Mesodermal cell (in vitro differentiated cells): ENCODE measurements at regions not wholly inside any gene's neighbourhood (a gene's known extent, or its start where the extent isn't known, plus 50 kb on each side); places are given as distances from the start of the nearest gene placed in this dataset.

Experiments
- H3K27ac ChIP-seq: 2 replicates; pipeline ENCODE4 v1.7.0; 2013; ENCODE audit warnings: mild to moderate bottlenecking, low read depth, low read length, moderate library complexity; ENCODE audit not compliant: severe bottlenecking
- H3K36me3 ChIP-seq: 2 replicates; pipeline ENCODE4 v1.7.1; 2013; ENCODE audit warnings: mild to moderate bottlenecking, low read length, moderate library complexity; ENCODE audit not compliant: control insufficient read depth, insufficient read depth
- H3K4me1 ChIP-seq: one replicate; pipeline ENCODE4 v1.7.1; 2013; ENCODE audit warnings: mild to moderate bottlenecking, low read length; ENCODE audit not compliant: insufficient read depth, control insufficient read depth, poor library complexity, severe bottlenecking
- H3K4me3 ChIP-seq: 2 replicates; pipeline ENCODE4 v1.7.0; 2013; ENCODE audit warnings: low read length, control low read depth, mild to moderate bottlenecking; ENCODE audit not compliant: insufficient read depth, poor library complexity, severe bottlenecking; ENCODE audit errors: extremely low read depth
- H3K9me3 ChIP-seq: 2 replicates; pipeline ENCODE4 v1.7.1; 2013; ENCODE audit warnings: mild to moderate bottlenecking, low read length, moderate library complexity; ENCODE audit not compliant: control insufficient read depth
- WGBS, 2 experiments: methylation state at CpG; one replicate each; pipeline ENCODE4 v1.1.5; 2013; ENCODE audit warnings: missing lambda C conversion rate in 2 of 2; ENCODE audit not compliant: insufficient coverage in 2 of 2; 5-methylcytosine and 5-hydroxymethylcytosine counted together

DNA sequence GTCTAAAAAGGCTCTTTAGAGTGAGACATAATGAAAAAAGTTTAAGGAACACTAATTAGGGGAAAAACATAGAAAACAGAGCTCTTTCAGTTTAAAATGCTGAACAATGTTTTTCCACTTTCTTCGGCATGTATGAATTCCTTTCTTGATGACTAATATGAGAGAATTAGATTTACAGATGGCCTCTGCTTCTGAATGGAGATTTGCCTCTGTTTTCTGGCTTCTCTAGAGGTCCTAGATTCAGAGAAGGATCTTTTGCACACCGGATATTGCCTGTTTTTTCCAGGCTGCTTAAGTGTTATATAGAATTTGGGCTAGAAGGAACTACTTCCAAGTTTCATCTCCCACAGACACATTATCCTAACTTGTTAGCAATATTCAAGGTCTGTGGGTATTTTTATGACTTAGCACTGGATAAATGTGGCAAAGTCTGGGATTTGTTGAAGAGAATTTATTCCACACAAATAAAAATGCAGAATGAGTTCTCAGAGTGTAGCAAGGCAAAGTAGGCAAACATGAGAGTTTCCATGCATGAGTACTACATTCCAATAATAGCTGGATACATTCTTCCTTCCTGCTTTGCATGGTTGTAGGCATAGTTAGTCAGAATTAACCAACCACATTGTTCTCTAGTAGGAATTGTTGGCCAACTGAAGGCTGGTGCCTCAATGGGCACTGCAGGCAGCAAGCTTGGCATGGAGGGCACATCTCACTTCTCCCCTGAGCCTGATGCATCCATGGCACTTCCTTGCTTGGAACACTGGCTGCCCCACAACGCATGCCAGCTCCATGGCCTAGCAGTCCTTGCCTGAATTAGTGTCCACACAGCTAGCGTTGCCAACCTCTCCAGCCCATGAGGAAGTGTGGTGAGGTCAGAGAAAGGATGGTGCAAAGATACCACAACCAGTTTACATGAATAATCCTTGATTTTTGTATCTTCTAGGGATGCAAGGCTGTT, 224.2 kb downstream of the CLIC5 start:
- no peak overlapping the region for H3K4me3 ChIP-seq
- 100% methylated on average over 1 to 2 of the region's 4 CpGs for WGBS, 2 experiments
- peaks cover 6% of the 10 kb centered on the region for H3K4me1 ChIP-seq
- peak overlapping the region; percentile 72 for H3K27ac ChIP-seq
- H3K36me3 ChIP-seq: no peaks in the 10 kb centered on the region
- no peaks in the 10 kb centered on the region for H3K9me3 ChIP-seq

DNA sequence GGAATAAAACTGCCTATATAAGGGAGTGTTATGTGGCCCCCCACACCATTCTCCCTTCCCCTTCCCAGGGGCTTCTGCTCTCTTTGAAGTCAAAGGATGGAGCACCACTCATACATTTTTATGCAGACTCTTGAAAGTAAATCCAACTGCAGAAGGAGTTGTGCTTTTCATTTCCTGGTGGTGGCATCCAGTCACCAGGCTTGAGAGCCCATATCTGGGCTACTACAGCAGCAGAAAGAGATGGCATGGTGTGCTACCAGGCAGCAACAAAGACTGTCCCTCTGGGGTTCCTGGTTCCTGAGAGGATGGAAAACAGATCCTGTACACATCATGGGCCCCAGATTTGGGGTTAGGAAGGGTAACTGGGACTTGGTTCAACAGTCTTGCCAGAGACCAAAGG, 226.4 kb downstream of the CLIC5 start:
- Histone ChIP-seq H3K4me3 (no peak overlapping the region), H3K9me3 (no peaks in the 10 kb centered on the region), H3K36me3 (no peaks in the 10 kb centered on the region), H3K27ac (no peak overlapping the region), H3K4me1 (peaks cover 6% of the 10 kb centered on the region)

DNA sequence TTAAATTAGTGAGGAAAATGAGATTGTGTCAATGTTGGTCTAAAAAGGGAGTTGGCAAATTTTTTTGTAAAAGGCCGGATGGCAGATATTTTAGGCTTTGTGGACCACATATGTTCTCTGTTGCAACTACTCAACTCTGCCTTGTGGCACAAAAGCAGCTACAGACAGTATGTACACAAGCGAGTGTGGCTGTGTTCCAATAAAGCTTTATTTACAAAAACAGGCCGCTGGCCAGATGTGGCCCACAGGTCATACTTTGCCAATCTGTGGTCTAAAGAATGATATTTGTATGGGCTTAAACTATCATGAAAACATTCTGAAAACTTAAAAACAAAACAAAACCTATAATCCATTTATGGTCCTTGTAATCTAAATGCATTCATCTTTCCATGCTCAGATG, 228.3 kb downstream of the CLIC5 start:
- no peaks in the 10 kb centered on the region for H3K9me3 ChIP-seq
- H3K27ac ChIP-seq: no peak overlapping the region
- 100% methylated on average over 1 to 2 of the region's 3 CpGs for WGBS, 2 experiments
- H3K4me3 ChIP-seq: no peak overlapping the region
- H3K4me1 ChIP-seq: peaks cover 6% of the 10 kb centered on the region
- H3K36me3 ChIP-seq: no peaks in the 10 kb centered on the region

DNA sequence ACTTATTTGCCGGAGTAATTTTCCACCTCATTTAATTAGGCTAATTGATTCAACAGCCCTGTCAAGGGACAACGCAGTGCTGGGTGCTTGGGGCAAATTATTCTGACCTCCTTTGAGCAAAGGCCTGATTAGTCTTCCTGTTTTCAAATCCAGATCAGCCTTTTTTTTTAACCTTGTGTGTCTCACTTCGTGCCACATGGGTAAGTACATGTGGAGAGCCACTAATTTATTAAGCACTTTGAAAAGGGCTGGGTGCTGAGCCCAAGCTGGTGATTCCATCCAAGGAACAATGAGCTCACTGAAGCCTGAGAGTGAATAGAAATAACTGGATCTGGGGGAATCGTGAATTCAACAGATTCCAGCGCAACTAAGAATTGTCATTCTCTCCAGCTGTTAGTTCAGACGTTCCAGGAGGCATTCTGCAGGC, 229.3 kb downstream of the CLIC5 start:
- Histone ChIP-seq H3K9me3 (no peaks in the 10 kb centered on the region), H3K4me3 (no peak overlapping the region), H3K4me1 (peaks cover under 1% of the 10 kb centered on the region), H3K36me3 (no peaks in the 10 kb centered on the region), H3K27ac (no peak overlapping the region)
- 91 to 97% methylated on average over 5 to 6 of the region's 6 CpGs for WGBS, 2 experiments

DNA sequence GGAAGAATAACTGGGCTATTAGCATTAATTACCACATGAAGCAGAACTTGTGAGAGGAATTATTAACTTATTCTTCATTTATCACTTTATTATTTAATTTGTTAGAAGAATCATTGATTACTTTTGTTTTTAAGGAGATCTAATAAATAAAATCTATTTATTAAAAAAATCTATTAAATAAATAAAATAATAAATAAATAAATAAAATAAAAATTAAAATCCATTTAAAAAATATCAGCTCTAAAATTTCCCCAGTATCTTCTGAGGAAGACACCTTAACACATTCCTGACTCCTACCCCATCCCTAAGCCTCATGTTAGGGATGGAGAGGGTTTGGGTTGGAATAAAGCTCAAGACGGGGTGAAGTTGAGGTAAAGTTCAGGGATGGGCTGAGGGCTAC, 231.4 kb downstream of the CLIC5 start:
- H3K9me3 ChIP-seq: no peaks in the 10 kb centered on the region

DNA sequence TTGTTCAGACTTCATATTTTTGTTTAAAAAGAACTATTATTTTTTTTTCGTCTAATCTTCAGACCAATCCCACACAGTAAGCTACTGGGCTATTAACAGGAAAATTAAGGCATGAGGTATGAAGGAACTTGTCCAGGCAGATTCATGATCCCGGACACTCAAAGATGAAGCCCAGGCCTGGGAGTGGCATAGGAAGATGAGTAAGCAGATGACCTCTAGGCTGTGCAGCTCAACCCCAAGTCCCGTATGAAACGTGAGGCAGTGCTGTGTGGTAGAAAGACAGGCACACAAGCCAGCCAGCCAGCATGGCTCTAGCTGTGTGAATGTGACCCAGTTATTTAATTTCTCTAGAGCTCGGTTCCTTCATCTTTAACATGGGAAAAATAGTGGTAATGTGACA, 231.9 kb downstream of the CLIC5 start:
- Histone ChIP-seq H3K27ac (no peak overlapping the region), H3K4me1 (no peaks in the 10 kb centered on the region), H3K4me3 (no peak overlapping the region), H3K36me3 (no peaks in the 10 kb centered on the region), H3K9me3 (no peaks in the 10 kb centered on the region)
- WGBS, 2 experiments: 95 to 100% methylated on average over 3 of the region's 5 CpGs

More for the DNA sequence above, 231.4 kb downstream of the CLIC5 start:
- no peaks in the 10 kb centered on the region for H3K36me3 ChIP-seq
- H3K4me3 ChIP-seq: no peak overlapping the region
- no peak overlapping the region for H3K27ac ChIP-seq
- H3K4me1 ChIP-seq: no peaks in the 10 kb centered on the region
- no CpG with 5 or more reads among the region's 1 CpG for WGBS, 2 experiments

DNA sequence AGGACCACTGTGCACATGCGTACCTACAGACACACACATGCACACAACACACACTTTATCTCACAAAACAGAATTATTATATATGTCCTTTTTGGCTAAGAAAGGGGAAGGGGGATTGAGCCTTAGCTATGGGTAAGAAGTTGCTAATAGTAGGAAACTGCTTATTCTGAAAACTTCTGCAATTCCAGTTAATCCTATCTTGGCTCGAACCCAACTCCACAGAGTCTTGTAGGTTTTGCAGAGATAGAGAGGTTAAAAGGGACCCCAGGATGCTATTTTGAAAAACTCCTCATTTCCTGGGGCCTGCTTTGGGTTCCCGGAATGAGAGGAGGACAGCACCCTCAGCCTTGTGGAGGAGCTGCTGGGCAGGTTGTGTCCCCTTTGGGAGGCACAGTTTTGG, 233.8 kb downstream of the CLIC5 start:
- no peak overlapping the region for H3K27ac ChIP-seq
- H3K36me3 ChIP-seq: no peaks in the 10 kb centered on the region
- H3K4me1 ChIP-seq: no peaks in the 10 kb centered on the region
- 80 to 89% methylated on average over 1 of the region's 3 CpGs for WGBS, 2 experiments
- H3K4me3 ChIP-seq: no peak overlapping the region
- no peaks in the 10 kb centered on the region for H3K9me3 ChIP-seq

DNA sequence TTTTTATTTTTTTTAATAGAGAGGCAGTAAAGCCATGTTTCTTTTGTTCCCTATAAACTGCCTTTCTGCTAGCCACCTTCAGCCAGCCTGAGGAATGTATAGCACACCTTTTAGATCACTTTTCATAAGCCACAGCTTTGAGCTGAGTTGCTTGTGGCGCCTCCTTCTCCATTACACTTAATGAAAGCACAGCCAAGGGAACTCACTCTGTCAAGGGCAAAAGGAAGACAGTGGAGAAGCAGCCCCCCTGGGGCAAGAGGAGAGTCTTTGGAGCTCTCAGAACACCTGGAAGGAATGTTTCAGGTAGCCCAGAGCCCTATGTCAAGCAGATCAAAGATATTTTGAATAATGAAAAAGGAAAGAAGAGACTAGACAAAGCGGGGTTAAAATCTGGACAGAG, 235.1 kb downstream of the CLIC5 start:
- Histone ChIP-seq H3K27ac (no peak overlapping the region), H3K4me3 (no peak overlapping the region), H3K4me1 (no peaks in the 10 kb centered on the region), H3K36me3 (no peaks in the 10 kb centered on the region), H3K9me3 (no peaks in the 10 kb centered on the region)
- WGBS, 2 experiments: 100% methylated on average over 1 of the region's 2 CpGs

DNA sequence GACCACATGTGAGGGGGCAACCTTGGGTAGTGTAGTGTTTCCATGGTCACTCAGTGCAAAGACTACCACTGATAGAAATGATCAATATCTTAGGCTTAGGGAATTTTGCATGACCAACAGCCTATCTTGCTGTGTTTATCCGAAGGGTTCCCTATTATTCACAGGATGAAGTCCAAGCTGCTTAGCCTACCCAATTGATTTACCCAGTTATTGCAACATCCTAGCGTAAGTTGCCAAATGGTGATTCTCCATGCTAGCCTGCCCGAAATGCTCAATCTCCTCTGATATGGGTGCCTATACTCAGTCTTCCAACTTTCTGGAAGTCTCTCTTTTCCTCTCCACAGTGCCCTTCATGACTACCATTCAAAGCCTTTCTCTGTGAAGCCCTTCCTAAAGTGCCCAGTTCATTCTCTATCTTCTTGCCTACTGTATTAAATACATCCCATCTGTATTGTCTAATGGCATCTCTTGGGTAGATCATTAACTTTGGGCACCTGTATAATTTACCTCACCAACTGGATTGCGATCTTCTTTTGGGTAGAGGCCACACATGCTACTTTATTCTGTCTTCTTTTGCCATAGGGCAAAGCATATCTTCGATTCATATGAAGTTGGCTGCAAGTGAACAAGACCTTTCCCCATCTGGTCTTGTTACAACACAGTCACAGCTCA, 240.5 kb downstream of the CLIC5 start:
- Histone ChIP-seq H3K4me3 (no peak overlapping the region), H3K27ac (no peak overlapping the region), H3K36me3 (no peaks in the 10 kb centered on the region), H3K4me1 (no peaks in the 10 kb centered on the region), H3K9me3 (no peaks in the 10 kb centered on the region)
- WGBS, 2 experiments: 89 to 100% methylated on average over 2 to 4 of the region's 5 CpGs

DNA sequence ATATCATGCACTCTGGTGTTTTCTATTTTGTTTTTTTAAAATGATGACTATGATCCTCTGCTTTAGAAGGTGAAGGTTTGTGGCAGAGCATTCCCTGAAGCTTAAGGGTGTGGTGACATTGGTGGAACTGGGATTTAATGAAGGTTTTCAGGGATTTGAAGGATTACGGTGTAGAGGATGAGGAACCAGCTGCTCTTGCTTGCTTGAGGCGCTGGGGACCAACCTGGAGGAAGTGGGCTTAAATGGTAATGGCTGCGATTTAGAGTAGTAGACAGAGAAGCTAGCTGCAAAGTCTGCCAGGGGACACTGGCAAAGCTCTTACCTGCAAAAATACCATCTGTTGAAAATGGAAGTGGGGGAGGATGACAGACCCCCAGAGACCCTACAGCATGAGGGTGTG, 241.8 kb downstream of the CLIC5 start:
- Histone ChIP-seq H3K27ac (no peak overlapping the region), H3K36me3 (no peaks in the 10 kb centered on the region), H3K9me3 (no peaks in the 10 kb centered on the region), H3K4me3 (no peak overlapping the region), H3K4me1 (no peaks in the 10 kb centered on the region)
- WGBS, 2 experiments: 94 to 97% methylated on average over 3 of the region's 3 CpGs
